ENCODE measurements at regions not wholly inside any gene's neighbourhood (a gene's known extent, or its start where the extent isn't known, plus 50 kb on each side); places are given as distances from the start of the nearest gene placed in this dataset.

GRCh38 chr2:15010346-15010745 is 377.8 kb downstream of the LRATD1 start:
- TF ChIP-seq ZNF565 (CRISPR knock-in tag; conservative IDR thresholded peaks at IDR 0.05; ENCODE audit: low read depth): no peak
- TF ChIP-seq OSR1 (CRISPR knock-in tag; IDR thresholded peaks at IDR 0.05): no peak
- TF ChIP-seq POU6F1 (CRISPR knock-in tag; IDR thresholded peaks at IDR 0.05; ENCODE audit: borderline replicate concordance, low read depth): no peak
- no peak for TF ChIP-seq CREB5 (CRISPR knock-in tag; IDR thresholded peaks at IDR 0.05; ENCODE audit: low read depth)
- TF ChIP-seq PATZ1 (CRISPR knock-in tag; IDR thresholded peaks at IDR 0.05; ENCODE audit: borderline replicate concordance): no peak
- no peak for TF ChIP-seq ZFP30 (CRISPR knock-in tag; IDR thresholded peaks at IDR 0.05)
